GM21390 (cell line): ENCODE measurements at regions not wholly inside any gene's neighbourhood (a gene's known extent, or its start where the extent isn't known, plus 50 kb on each side); places are given as distances from the start of the nearest gene placed in this dataset.
"Not testable (repeated sequence)": the region's sequence is repeated elsewhere in the genome, so short reads cannot be mapped to it uniquely, and the experiment has no call there.

Experiments
- ATAC-seq: cut with Tn5 transposase; IDR thresholded peaks from one replicate; pipeline ENCODE4 v1.9.1; 2021; ENCODE audit not compliant: unreplicated experiment

GRCh38 chr12:75685617-75686225 lies 174.3 kb upstream of the KRR1 start:
- ATAC-seq, result no peak

- no peak for ATAC-seq
Observed at GRCh38 chr12:75684678-75685616, 173.5 kb upstream of the KRR1 start.

DNA sequence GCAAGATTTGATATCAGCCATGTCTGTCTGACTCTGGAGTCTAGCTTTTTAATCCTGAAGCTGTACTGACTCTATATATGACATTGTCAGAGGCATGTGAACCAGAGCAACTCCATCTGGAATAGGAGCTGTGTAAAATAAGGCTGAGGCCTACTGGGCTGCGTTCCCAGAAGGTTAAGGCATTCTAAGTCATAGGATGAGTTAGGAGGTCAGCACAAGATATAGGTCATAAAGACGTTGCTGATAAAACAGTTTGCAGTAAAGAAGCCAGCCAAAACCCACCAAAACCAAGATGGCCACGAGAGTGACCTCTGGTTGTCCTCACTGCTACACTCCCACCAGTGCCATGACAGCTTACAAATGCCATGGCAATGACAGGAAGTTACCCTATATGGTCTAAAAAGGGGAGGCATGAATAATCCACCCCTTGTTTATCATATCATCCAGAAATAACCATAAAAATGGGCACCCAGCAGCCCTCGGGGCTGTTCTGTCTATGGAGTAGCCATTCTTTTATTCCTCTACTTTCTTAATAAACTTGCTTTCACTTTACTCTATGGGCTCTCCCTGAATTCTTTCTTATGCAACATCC lies 172.7 kb upstream of the KRR1 start:
- not testable (repeated sequence) for ATAC-seq

DNA sequence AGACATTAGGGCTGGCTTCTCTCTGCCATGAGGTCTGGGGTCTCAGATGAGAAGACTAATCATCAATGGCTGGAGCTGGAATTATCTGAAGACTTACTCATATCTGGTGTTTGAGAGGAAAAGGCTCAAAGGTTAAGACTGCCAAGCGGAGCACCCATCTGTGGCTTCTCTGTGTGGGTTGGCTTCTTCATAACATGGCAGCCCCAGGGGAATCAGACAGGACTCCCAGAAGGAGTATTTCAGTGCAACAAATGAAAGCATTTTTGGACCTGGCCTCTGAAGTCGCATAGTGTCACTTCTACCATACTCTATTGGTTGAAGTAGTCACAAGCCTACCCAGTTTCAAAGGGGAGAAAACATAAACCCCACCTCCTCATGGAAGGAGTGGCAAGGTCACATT lies 171.8 kb upstream of the KRR1 start:
- no peak for ATAC-seq

DNA sequence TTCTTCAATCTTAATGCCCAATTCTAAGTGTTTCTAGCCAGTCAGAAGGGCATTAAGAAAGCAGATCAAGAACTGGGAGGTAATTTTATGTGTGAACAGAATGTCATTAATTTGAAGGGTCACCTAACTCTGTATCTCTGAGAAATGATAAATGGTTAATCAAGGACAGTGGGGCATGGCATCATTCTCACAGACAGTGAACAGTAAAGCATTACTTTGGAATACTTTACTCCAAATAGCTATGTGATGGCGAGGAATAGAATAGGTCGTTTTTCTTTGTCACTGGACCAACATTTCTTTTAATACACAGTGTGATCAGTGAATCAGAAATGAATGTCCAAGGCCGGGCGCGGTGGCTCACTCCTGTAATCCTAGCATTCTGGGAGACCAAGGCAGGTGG lies 166.1 kb upstream of the KRR1 start:
- ATAC-seq, result no peak

DNA sequence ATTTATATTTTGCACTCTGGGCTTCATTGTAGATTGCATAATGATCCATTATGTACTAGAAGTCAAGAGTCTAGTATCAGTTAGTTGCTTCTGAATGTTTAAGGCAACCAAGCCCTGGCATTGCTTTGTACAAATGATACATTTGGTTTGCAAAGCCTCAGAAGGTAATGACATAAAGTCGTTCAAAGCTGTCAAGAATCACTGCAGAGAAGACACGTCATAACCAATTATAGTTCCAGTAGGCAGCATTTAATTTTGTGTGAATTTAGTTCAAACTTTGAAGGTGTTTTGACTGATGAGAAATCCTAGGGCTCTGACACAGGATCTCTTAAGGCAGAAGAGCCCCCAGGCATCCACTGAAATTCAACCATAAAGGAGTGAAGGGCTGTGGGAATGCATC lies 163.0 kb upstream of the KRR1 start:
- no peak for ATAC-seq

DNA sequence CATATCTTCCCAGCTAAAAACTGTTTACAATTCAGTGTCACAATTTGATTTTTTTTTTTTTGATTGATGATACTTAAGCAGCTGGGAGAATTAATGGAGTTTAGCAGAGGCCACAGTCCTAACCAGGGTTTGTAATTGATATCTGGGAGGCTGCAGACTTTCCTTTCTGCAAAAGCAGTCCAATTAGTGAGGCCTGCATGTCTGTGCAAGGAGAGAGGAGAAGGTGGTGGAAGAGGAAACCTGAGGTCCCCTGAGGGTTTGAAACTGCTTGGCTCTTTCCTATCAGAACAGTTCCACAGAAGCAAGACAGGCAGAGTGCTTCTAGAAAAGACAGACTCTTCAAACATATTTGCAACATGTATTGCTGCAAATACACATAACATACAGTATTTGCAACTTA lies 160.8 kb upstream of the KRR1 start:
- no peak for ATAC-seq

GRCh38 chr12:75670216-75670615 lies 158.8 kb upstream of the KRR1 start:
- no peak for ATAC-seq

DNA sequence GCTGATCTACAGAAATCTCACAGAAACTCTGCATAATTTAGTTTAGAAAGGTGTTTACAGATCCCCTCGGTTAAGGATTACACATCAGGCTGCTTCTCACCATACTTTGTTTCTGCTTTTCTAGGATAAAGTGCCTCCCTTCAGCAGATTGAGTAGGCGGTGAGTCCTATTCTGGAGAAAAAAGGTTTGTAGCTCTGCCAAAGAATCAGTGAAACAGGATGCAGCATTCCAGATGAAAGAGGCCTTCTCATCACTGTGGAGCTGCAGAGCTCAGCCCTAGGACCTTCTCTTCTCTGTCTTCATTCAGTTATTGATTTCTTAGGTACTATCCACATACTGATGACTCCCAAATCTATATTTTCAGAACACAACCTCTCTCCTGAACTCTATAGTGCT lies 155.5 kb upstream of the KRR1 start:
- ATAC-seq, result no peak

DNA sequence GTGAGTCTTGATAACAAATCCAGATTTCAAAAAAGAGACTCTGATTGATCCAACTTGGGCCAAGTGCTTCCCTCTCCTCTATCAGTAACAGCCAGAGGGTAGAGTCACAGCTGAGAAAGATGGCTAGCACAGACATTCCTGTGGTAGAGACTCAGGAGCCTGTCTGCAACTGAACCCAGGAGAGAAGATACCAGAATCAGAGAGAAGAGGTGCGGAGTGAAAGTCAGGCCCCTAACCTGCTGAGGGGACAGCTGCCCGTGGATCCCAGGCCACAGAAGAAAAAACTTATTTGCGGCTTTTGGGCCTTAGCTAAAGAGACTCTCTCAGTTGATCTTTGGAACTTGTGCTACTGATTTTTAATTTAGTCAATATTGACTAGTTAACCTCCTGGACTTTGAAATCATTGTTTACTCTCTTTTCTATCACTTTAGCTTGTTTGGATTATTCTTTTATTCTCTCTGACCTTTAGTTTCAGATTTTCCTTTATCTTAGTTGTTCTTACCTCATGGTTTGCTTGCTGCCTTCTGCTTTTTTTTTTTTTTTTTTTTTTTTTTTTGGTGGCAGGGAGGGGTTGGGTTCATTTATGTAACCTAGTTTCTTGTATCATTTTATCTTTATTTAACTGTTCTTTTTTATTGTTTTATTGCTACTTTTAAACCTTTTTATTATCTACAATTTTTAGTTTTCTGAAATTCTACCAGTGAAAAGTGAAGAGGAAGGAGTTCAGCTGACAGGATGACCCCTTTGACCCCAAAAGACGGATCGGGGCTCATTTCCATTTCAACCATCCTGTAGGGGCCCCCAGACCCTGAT lies 154.9 kb upstream of the KRR1 start:
- ATAC-seq, result no peak

GRCh38 chr12:75665216-75665615 lies 153.8 kb upstream of the KRR1 start:
- no peak for ATAC-seq

DNA sequence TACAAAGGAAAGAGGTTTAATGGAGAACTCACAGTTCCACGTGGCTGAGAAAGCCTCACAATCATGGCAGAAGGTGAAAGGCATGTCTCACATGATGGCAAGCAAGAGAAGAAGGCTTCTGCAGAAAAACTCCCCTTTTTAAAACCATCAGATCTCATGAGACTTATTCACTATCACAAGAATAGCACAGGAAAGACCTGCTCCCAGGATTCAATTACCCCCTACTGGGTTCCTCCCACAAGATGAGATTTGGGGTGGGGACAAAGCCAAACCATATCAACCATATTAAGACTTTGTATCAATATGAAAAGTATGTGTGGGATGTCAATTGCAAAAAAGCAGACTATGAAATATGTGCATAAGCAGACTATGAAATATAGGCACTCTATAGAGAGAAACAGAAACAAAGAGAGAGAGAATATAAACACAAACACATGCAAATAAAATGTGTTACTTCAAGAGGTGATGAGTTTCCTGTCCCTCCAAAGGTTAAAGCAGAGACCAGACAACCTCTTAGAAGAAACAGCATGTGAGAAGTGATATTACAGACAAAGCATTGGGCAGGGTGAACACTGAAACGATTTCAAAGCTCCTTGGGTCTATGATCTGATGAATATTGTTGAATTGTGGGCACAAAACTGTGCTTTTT lies 151.2 kb upstream of the KRR1 start:
- ATAC-seq, result no peak

GRCh38 chr12:75661908-75662307 lies 150.5 kb upstream of the KRR1 start:
- ATAC-seq, result no peak

GRCh38 chr12:75660805-75661404 lies 149.5 kb upstream of the KRR1 start:
- ATAC-seq, result no peak

GRCh38 chr12:75660107-75660530 lies 148.7 kb upstream of the KRR1 start:
- ATAC-seq, result no peak

DNA sequence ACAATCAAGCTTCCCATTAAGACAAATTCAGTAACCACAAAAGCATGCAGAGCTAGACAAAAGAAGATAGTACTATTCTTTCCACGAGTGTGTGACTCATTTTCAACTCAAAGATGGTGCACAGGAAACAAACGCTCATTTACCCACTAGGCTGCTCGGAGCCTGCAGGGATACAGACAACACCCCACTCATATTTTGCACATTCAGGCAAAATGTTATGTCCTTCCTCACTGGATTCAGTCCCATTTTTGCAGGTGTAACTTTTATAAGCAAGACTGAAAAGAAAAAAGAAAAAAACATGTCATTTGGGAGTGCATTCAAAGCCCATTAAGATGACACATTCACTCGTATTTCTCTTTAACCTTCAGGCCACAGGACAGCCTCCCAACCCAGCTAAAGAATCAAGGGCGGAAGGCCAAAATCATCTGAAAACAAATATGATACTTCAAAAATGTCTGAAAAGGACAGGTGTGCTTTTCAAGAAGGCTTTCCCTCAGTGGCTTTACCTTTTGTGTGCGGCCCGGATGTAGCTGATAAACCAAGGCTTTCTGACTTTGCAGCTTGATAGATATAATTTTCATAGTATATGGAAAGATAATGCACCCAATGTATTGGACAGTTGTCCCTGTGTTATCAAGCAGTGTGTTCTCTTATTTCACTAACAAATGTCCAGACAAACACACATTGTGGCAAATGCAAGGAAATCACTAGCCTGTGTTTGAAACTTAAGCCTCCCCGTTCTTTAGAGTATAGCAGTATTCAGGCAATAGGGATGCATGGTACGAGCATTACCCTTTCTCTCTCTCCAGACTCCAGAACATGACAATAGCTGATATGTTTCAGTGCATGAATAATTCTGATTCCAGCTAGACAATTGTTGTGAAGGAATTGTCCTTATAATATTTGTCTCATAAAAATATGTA lies 147.8 kb upstream of the KRR1 start:
- ATAC-seq, result no peak

DNA sequence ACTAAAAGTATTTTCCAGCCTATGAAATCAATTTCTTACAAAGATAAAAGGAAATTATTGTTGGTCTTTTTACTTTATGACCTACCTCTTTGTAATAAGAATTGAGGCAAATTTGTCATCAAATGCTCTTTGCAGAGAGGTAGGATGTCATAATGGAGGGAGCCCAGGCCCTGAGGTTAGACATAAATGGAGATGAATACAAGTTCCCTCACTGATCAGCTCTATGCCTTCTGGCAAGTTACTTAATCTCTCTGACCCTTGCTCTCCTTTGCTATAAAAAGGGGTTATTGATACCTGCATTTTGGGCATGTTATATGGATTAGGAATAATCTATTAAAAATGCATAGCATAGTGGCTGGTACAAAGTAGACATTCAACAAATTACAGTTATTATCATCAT lies 146.9 kb upstream of the KRR1 start:
- ATAC-seq, result no peak

DNA sequence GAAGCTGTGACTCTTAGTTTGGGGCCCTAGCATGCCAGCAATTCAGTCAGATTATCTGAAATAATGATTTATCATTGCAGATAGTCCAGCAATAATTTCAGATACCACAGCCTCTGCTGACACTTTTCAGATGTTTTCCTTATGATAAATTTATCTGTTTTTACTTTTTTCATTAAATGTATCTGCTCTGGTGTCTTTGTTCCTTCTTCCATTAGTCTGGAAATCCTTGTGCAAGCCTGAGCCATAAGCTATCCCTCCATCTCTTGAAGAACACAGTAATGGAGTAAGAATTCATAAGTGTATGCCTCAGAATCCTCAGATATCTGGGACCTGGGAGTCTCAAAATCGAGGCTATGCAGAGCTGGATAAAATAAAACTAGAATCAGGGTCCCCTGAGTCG lies 146.4 kb upstream of the KRR1 start:
- ATAC-seq, result no peak

DNA sequence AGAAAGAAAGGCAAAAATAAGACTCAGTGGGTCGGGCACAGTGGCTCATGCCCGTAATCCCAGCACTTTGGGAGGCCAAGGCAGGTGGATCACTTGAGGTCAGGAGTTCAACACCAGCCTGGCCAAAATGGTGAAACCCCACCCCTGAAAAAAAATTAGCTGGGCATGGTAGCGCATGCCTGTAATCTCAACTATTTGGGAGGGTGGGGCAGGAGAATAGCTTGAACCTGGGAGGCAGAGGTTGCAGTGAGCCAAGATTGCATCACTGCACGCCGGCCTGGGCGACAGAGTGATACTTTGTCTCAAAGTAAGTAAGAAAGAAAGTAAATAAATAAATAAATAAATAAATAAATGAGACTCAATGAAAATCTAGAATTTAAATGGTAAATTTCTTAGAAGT lies 145.9 kb upstream of the KRR1 start:
- ATAC-seq, result not testable (repeated sequence)
